ENCODE measurements at regions not wholly inside any gene's neighbourhood (a gene's known extent, or its start where the extent isn't known, plus 50 kb on each side); places are given as distances from the start of the nearest gene placed in this dataset.

DNA sequence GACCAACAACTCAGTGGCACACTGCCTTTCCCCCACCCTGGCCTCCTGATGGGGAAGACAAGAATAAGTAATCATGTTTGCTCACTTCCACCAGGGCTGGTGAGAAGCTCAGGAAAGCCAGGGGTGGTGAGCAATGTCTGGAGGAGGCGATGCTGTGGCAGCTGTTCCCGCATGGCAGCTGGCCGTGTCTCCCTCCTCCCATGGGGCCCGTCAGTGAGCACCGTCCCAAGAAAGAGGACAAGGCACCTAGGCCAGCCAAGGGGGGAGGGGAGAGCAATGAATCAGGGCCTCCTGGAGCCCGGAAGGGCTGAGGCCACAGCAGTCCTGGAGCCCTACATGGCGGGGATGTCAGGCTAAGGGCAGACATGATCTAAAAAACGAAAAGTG is 69.2 kb upstream of the INSIG1 start:
- Histone ChIP-seq H3K36me3 (ENCODE audit: control insufficient read depth in 2 of 2, extremely low read depth in 1 of 2, insufficient read depth in 2 of 2, low read length in 2 of 2) (no peaks in the 10 kb centered on the region), H3K9ac (ENCODE audit: control insufficient read depth, extremely low read depth, insufficient read depth, low read length) (no peak overlapping the region), H3K9me3 (ENCODE audit: control insufficient read depth, low read depth, low read length) (peaks cover 2% of the 10 kb centered on the region), H3K4me3 (ENCODE audit: control insufficient read depth in 2 of 3, extremely low read depth in 1 of 3, insufficient read depth in 2 of 3, low read depth in 1 of 3, low read length in 3 of 3) (no peak overlapping the region), H4K20me1 (ENCODE audit: control insufficient read depth, extremely low read depth, insufficient read depth, low read length) (no peaks in the 10 kb centered on the region), H3K4me2 (ENCODE audit: control insufficient read depth, extremely low read depth, insufficient read depth, low read depth, low read length) (no peak overlapping the region), H3K27ac (ENCODE audit: control insufficient read depth, insufficient read depth, low read length) (no peak overlapping the region), H3K4me1 (ENCODE audit: control insufficient read depth, extremely low read depth, insufficient read depth, low read length) (peaks cover 11% of the 10 kb centered on the region), H2AFZ (ENCODE audit: control insufficient read depth, low read length) (no peak overlapping the region), H3K27me3 (ENCODE audit: control insufficient read depth, extremely low read depth, insufficient read depth, low read length) (no peaks in the 10 kb centered on the region), H3K79me2 (ENCODE audit: control insufficient read depth, insufficient read depth, low read length) (no peaks in the 10 kb centered on the region), H3K9me1 (ENCODE audit: control insufficient read depth, extremely low read depth, insufficient read depth, low read length) (no peaks in the 10 kb centered on the region)
- FAIRE-seq (no peak), DNase-seq (ENCODE audit: low read depth, low spot score) (no peak)
- dilution Hi-C loops (cut with MboI; ENCODE audit: extremely low pct_ligation_motif_present, low sequenced_read_pairs), result no loop called here
- TF ChIP-seq EZH2 (IDR thresholded peaks at IDR 0.05; ENCODE audit: low read length), result no peak
- TF ChIP-seq, protein P1, sequence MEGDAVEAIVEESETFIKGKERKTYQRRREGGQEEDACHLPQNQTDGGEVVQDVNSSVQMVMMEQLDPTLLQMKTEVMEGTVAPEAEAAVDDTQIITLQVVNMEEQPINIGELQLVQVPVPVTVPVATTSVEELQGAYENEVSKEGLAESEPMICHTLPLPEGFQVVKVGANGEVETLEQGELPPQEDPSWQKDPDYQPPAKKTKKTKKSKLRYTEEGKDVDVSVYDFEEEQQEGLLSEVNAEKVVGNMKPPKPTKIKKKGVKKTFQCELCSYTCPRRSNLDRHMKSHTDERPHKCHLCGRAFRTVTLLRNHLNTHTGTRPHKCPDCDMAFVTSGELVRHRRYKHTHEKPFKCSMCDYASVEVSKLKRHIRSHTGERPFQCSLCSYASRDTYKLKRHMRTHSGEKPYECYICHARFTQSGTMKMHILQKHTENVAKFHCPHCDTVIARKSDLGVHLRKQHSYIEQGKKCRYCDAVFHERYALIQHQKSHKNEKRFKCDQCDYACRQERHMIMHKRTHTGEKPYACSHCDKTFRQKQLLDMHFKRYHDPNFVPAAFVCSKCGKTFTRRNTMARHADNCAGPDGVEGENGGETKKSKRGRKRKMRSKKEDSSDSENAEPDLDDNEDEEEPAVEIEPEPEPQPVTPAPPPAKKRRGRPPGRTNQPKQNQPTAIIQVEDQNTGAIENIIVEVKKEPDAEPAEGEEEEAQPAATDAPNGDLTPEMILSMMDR (optimal IDR thresholded peaks at IDR 0.05 in 1 of 3, IDR thresholded peaks at IDR 0.05 in 1 of 3, conservative IDR thresholded peaks at IDR 0.05 in 1 of 3; ENCODE audit: extremely low read depth in 1 of 3, insufficient read depth in 2 of 3, low read length in 3 of 3), result no peak

DNA sequence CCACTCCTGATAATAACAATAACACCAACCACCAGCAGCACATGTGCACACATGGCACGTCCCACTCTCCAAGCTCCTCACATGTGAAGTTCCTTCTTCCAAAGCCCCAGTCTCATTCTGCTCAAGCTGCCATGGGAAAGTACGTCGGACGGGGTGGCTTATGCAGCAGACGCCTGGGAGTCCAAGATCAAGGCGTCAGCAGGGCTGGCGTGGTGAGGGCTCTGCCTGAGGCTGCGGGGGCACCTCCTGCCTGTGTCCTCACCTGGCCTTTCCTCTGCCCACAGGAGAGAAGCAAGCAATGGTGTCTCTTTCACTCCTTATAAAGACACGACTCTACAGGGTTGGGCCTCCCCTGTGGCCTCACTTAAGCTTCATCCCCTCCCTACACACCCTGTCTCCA is 68.8 kb upstream of the INSIG1 start:
- Histone ChIP-seq H4K20me1 (ENCODE audit: control insufficient read depth, extremely low read depth, insufficient read depth, low read length) (no peaks in the 10 kb centered on the region), H3K9ac (ENCODE audit: control insufficient read depth, extremely low read depth, insufficient read depth, low read length) (no peak overlapping the region), H3K27ac (ENCODE audit: control insufficient read depth, insufficient read depth, low read length) (no peak overlapping the region), H3K79me2 (ENCODE audit: control insufficient read depth, insufficient read depth, low read length) (no peaks in the 10 kb centered on the region), H3K36me3 (ENCODE audit: control insufficient read depth in 2 of 2, extremely low read depth in 1 of 2, insufficient read depth in 2 of 2, low read length in 2 of 2) (no peaks in the 10 kb centered on the region), H3K4me3 (ENCODE audit: control insufficient read depth in 2 of 3, extremely low read depth in 1 of 3, insufficient read depth in 2 of 3, low read depth in 1 of 3, low read length in 3 of 3) (no peak overlapping the region), H3K4me2 (ENCODE audit: control insufficient read depth, extremely low read depth, insufficient read depth, low read depth, low read length) (no peak overlapping the region), H3K9me1 (ENCODE audit: control insufficient read depth, extremely low read depth, insufficient read depth, low read length) (no peaks in the 10 kb centered on the region), H2AFZ (ENCODE audit: control insufficient read depth, low read length) (no peak overlapping the region), H3K27me3 (ENCODE audit: control insufficient read depth, extremely low read depth, insufficient read depth, low read length) (no peaks in the 10 kb centered on the region), H3K9me3 (ENCODE audit: control insufficient read depth, low read depth, low read length) (peaks cover 2% of the 10 kb centered on the region), H3K4me1 (ENCODE audit: control insufficient read depth, extremely low read depth, insufficient read depth, low read length) (peaks cover 10% of the 10 kb centered on the region)
- DNase-seq (ENCODE audit: low read depth, low spot score) (no peak), FAIRE-seq (no peak)
- dilution Hi-C loops (cut with MboI; ENCODE audit: extremely low pct_ligation_motif_present, low sequenced_read_pairs), result no loop called here
- TF ChIP-seq EZH2 (IDR thresholded peaks at IDR 0.05; ENCODE audit: low read length), result no peak
- TF ChIP-seq, protein P1 (optimal IDR thresholded peaks at IDR 0.05 in 1 of 3, IDR thresholded peaks at IDR 0.05 in 1 of 3, conservative IDR thresholded peaks at IDR 0.05 in 1 of 3; ENCODE audit: extremely low read depth in 1 of 3, insufficient read depth in 2 of 3, low read length in 3 of 3), result no peak

Data from keratinocyte (primary cell).